HK-2 (cell line): ENCODE measurements at regions not wholly inside any gene's neighbourhood (a gene's known extent, or its start where the extent isn't known, plus 50 kb on each side); places are given as distances from the start of the nearest gene placed in this dataset.
A peak's percentile ranks its signal among the peaks of the same experiment; 100 is the strongest.
"Not testable (repeated sequence)": the region's sequence is repeated elsewhere in the genome, so short reads cannot be mapped to it uniquely, and the experiment has no call there.

ENCODE experiments used
- DNase-seq: peaks from one replicate; pipeline ENCODE4 v3.0.0-alpha.2; 2018; ENCODE audit not compliant: unreplicated experiment

DNA sequence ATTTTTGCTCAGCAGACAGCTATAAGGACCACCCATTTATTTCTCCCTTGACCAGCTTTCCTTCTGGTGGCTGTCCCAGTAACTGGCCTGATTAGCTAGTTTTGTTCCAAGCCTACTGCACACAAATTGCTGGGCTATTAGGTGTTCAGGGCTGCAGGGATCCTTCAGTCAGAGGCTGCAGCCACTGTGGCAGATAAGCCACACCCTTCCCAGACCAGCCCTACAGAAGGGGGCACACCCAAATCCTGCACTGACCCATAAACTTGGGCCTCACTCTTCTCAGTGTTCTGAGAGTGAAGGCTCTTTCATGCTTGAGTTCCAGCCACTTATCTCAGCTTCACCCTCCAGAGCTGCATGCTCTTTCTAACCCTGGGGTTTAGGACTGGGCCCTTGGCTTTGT lies 200.0 kb downstream of the AASDHPPT start:
- DNase-seq = no peak

GRCh38 chr11:106278391-106278790 lies 200.9 kb downstream of the AASDHPPT start:
- DNase-seq = no peak

- no peak for DNase-seq
Measured at GRCh38 chr11:106280036-106280435, 202.6 kb downstream of the AASDHPPT start.

DNA sequence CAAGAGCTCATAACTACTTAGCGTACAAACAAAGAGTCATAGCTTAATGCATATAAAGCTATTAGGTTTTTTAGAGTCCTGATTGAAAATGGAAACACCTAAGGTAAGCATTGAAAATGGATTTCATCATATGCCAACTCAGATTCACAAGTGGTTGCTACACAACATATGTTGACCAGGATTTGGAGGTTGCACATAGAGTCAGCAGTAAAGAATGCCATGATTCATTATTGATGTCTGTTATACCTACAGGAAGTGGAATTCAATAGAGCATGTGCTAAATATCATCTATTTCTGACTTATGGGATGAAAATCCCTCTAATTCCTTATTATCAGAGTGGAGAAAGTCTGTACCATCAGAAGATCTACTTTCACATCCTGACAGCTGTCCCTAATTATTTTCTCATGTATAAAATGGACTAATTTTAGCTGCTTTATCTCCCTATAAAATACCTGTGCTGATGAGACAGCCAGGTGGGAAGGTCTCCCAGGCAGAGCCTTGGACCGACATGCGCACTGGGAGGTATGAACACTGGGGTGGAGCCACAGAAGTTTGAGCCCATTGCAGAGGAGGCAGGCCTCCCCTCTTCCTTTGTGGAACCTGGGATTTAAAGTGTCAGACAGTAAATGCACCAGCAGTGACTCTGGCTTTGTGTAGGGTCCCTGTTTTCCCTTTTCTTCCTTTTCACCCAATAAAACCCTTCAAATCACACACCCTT lies 204.2 kb downstream of the AASDHPPT start:
- peak; percentile 9 for DNase-seq

GRCh38 chr11:106286881-106287504 lies 209.5 kb downstream of the AASDHPPT start:
- no peak for DNase-seq

DNA sequence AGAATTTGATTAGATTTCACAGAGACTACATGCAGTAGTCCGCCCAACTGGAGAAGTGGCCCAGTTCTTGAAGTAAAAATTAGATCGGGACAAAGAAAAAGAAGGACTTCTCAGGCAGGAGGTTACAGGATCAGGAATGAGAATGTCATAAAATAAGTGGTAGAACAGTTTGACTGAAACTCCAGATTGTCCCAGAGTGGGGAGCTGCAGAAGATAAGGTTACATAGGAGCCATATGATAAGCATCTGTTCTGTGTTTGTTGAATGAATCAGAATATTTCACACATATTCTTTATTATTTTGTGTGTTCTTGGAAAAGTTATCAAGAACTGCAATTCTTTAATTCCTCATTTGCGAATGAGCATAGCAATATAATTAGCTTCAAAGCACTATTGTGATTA lies 210.6 kb downstream of the AASDHPPT start:
- no peak for DNase-seq

GRCh38 chr11:106288822-106289387 lies 211.4 kb downstream of the AASDHPPT start:
- DNase-seq = no peak

GRCh38 chr11:106292526-106292925 lies 215.1 kb downstream of the AASDHPPT start:
- DNase-seq = no peak

DNA sequence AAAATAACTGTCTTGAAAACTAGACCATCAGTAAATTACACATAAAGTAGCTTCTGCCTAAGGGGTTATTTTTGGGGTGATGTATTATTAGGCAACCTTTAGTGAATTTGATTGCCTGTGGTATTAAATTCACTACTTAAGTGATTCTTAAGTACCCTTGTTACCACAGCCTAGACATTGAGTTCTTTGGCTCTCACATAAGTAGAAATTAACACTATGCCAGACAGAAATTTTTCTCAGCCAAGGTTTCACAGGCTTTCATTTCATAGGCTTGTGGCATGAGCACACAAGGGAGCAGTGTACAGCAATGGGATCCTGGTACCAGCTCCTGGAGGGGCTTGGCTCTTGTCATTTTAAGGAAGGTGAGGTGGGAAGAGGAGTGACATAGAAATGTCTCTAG lies 218.5 kb downstream of the AASDHPPT start:
- no peak for DNase-seq

GRCh38 chr11:106302416-106302815 lies 225.0 kb downstream of the AASDHPPT start:
- no peak for DNase-seq

- DNase-seq = no peak
Measured at GRCh38 chr11:106304274-106304673, 226.8 kb downstream of the AASDHPPT start.

GRCh38 chr11:106305458-106305857 lies 228.0 kb downstream of the AASDHPPT start:
- no peak for DNase-seq

DNA sequence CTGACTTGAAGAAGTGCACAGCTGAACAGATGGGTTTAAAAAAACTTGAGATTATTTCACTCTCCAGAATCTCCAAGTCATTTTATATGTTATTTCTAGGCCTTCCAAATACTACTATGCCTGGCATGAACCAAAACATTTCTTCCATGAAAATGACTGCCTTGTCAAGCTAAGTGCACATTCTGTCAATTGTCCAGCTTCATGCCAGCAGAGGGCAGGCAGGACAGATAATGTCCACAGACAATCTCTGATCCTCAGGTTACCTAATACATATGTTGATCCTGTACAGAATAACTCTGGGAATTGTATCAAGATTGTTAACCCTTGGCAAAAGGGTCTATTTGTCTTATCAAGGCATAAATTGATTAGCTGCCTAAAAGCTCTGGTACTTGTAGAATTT lies 229.5 kb downstream of the AASDHPPT start:
- DNase-seq = no peak

- DNase-seq = no peak
Measured at GRCh38 chr11:106309070-106309684, 231.7 kb downstream of the AASDHPPT start.

DNA sequence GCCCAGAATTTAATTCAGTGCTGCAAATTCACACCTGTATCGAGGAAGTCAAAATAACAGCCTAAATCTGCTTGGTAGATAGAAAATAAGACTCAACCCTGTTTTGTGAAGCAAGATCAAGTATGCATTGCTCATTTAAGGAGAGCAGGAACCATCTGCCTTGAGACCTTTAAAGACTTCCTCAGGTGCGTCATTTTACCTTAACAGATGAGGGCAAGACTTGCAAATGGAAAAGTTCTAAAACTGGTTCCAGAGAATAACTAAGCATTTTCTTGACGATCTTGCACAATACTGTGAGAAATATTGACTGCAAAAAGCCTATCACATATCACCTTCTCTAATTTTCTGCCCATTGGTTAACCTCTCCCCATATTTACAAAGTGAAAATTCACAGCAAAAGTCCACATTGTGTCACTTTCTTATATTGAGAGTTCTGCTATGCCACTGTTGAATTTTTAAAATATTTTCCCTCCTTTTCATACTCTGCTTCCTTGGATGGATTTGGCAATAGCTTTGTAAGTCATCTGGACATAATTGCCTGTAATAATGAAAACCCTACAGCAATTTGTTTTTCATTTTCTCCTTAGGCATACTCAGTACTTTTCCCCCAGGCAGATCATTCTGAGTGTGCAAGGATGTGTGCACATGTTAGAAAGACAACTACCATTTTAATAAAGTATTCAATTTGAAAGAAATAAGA lies 234.2 kb downstream of the AASDHPPT start:
- DNase-seq = no peak

DNA sequence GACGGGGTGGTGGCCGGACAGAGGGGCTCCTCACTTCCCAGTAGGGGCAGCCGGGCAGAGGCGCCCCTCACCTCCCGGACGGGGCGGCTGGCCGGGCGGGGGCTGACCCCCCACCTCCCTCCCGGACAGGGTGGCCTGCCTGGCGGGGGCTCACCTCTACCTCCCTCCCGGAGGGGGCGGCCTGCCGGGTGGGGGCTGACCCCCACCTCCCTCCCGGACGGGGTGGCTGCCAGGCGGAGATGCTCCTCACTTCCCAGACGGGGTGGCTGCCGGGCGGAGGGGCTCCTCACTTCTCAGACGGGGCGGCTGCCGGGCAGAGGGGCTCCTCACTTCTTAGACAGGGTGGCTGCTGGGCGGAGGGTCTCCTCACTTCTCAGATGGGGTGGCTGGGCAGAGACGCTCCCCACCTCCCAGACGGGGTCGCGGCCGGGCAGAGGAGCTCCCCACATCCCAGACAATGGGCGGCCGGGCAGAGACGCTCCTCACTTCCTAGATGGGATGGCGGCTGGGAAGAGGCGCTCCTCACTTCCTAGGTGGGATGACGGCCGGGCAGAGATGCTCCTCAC lies 239.8 kb downstream of the AASDHPPT start:
- not testable (repeated sequence) for DNase-seq

DNA sequence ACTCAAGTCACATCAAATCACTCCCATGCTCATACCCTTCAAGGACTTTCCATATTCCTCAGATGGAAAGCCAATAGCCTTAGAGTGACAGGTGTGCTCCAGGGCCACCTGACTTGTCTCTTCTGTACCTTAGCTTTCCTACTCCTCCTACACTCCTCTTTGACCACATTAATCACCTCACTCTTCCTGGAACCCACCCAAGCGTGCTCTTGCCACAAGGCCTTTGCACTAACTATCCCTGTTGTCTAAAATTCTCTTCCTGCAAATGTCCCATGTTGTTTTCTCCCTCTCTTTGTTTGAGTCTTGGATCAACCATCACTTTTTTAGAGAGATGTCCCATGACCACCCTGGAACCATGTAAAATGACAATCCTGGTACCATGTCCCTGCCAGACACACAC lies 244.1 kb downstream of the AASDHPPT start:
- DNase-seq = peak; percentile 1

DNA sequence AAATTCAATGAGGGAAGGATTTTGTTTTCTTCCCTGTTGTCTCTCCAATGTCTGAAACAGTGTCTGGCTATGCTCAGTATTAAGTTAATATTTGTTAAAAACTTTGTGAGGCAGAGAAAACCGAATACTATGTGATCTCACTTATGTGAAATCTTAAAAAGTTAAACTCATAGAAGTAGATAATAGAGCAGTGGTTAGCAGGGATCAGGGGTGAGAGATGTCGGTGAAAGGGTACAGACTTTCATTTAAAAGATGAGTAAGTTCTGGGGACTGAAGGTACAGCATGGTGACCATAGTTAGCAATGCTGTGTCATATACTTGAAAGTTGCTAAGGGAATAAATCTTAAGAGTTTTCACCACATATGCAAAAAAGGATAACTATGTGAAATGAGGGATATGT lies 244.6 kb downstream of the AASDHPPT start:
- no peak for DNase-seq

GRCh38 chr11:106326087-106326486 lies 248.6 kb downstream of the AASDHPPT start:
- DNase-seq = no peak

- no peak for DNase-seq
Measured at GRCh38 chr11:106327134-106327533, 249.7 kb downstream of the AASDHPPT start.

- DNase-seq = no peak
Measured at GRCh38 chr11:106327637-106328036, 250.2 kb downstream of the AASDHPPT start.
